Stimulated activated CD4-positive, alpha-beta T cell treated with anti-CD3 and anti-CD28 coated beads, Interleukin-4, amount 100 ng/mL, for 4 hours (primary cell): ENCODE measurements at regions not wholly inside any gene's neighbourhood (a gene's known extent, or its start where the extent isn't known, plus 50 kb on each side); places are given as distances from the start of the nearest gene placed in this dataset.

Experiments
- DNase-seq, 2 experiments: peaks; one replicate each; pipeline ENCODE4 v3.0.0-alpha.2; 2020

- no peak for DNase-seq
Measured at GRCh38 chr15:25946241-25946805, 83.2 kb upstream of the ATP10A start.

GRCh38 chr15:25944386-25944785 lies 81.3 kb upstream of the ATP10A start:
- DNase-seq = no peak

GRCh38 chr15:25943831-25944230 lies 80.7 kb upstream of the ATP10A start:
- no peak for DNase-seq

- no peak for DNase-seq
Measured at GRCh38 chr15:25939122-25939521, 76.0 kb upstream of the ATP10A start.

- DNase-seq = no peak
Measured at GRCh38 chr15:25937796-25938195, 74.7 kb upstream of the ATP10A start.

- DNase-seq = no peak
Measured at GRCh38 chr15:25936004-25936403, 72.9 kb upstream of the ATP10A start.

- peak; percentile 61 to 66 for DNase-seq
Measured at GRCh38 chr15:25933456-25934158, 70.5 kb upstream of the ATP10A start.

- no peak for DNase-seq
Measured at GRCh38 chr15:25932696-25933095, 69.6 kb upstream of the ATP10A start.

GRCh38 chr15:25931851-25932250 lies 68.7 kb upstream of the ATP10A start:
- no peak for DNase-seq

- no peak for DNase-seq
Measured at GRCh38 chr15:25930931-25931330, 67.8 kb upstream of the ATP10A start.
